Inferior parietal cortex (tissue), 1 donor: ENCODE measurements at regions not wholly inside any gene's neighbourhood (a gene's known extent, or its start where the extent isn't known, plus 50 kb on each side); places are given as distances from the start of the nearest gene placed in this dataset.

Experiments
- DNase-seq: peaks from one replicate; pipeline ENCODE4 v3.0.0-alpha.2; 2016; ENCODE audit errors: extremely low spot score

DNA sequence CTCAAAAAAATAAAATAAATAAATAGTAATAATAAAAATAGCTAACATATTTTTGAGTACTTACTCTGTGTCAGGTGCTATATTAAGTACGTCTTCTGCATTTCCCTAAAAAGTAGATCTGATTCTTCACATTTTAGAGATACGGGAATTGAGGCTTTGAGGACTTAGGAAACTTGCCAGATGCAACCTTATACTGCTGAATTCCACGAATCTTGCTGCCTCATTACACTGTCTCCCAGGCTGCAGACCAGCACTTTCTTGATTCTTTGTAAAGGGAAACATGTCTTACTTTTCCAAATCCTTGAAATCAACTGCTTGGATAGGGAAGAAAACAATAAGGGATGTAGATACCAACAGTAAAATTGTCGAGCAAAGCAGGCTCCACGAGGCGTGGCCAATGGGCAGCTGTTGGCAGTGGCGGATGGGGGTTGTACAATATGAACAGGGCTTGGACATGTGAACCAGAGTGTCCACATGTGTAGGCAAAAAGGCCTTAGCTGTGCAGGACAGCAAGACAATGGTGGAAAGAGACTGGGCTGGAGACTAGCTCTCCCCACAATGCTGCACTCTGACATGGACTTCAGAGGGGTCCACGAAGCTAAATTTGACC is 124.3 kb upstream of the RAI14 start:
- no peak for DNase-seq

DNA sequence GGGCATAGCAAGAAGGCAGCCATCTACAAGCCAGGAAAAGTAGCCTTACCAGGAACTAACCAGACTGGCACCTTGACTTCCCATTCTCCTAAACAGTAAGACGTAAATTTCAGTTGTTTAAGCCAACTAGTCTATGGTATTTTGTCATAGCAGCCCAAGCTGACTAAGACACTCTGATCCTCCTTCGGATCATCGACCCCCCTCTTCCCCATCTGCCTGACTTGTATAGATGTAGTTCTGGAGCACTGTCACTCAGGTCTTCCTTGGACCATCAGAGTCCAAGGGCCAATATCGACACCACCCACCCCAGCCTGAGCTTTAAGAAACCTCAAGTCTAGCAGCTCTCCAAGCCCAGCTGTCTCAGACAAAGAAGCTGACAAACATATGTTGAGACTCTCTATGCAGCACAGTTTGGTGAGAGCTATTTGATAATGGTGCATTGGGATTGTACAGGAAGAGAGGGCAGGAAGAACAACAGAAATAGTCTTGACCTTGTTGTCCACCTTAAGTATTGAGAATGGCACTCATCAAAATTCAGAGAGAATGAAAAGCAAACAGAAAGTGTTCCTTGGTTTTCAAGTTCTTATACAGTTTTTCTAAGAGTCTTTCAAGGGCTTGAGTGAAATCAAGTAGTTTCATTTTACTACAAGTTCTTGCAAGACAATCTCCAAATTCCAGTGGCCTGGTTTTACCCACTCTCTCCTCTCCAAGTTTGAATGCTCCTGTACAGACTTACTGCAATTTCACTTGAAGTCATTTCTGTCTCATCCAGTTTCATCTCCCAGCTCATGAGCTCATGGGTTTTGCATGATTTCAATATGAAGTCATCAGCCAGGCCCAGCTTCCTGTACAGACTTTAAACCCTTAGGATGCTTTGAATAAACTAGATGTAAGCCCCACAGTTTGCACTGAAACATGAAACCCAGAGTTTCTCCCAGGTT is 122.3 kb upstream of the RAI14 start:
- DNase-seq: no peak

DNA sequence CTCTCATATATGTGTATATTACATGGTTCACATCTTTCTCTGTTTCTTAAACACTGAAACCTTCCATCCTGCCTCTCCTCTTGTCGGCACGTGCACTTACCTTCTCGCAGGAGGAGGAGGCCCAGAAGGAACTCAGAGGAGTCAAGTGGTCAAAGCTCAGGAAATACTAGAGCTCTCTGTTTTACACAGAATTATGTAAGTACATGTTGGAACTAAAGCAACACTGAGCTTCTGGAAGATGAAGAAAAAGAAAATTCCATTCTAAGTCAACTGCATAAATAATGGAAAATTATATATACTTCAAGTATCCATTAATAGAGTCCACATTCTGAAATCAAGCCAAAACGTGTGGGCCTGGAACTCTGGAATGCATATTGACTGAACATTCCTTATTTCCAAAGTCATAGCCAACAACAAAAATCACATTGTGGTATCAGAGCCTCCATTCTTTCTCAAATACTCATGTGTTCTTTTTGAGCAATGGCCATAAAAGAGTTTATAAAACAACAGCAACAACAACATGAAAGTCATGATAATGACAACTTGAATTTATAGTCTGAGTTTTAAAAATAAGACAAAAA is 121.5 kb upstream of the RAI14 start:
- DNase-seq: no peak

DNA sequence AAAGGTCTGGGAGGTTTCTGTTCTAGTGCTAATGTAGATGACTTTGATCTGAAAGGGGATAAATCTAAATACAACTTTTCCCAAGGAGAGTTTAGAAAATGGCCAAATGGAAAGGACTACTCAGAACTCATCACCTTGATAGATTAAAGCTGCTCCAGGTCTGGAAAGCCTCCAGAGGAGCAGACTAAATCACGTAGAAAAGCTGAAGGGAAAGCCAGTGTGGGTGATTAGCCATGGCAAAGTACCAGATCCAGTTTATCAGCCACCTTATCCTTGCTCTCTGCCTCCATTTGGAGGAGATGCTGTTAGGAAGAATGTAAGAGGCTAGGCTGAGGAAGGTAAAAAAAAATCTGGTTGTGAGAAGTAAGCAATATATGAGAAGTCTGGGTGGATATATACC is 120.7 kb upstream of the RAI14 start:
- DNase-seq: no peak

DNA sequence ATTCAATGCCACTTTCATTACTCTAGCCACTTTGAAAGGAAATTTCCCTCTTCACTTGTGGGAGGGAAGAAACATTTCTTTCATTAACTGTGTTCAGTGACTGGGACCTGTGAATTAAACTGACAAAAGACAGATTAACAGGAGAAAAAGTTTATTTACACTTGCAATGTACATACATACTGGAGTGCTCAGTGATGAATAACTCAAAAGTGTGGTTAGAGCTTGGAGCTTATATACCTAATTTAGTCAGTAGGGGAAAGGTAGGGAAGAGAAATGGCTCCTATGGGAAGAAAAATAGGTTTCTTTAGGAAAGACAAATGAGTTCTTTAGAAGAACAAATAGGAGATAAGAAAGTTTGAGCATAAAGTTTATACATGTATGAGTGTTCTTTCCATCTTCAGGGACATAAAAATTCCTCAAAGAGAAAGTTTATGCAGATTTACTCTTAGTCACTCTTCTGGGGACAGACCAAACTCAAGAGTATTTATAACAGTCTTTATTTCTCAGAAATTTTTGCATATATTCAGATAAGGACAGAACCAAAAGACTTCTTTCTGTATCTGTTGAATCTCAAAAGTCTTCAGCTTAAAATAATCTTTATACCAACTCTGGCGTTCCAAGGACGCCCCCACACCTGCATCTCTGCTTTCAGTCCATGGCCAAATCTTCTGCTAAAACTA is 120.0 kb upstream of the RAI14 start:
- no peak for DNase-seq

DNA sequence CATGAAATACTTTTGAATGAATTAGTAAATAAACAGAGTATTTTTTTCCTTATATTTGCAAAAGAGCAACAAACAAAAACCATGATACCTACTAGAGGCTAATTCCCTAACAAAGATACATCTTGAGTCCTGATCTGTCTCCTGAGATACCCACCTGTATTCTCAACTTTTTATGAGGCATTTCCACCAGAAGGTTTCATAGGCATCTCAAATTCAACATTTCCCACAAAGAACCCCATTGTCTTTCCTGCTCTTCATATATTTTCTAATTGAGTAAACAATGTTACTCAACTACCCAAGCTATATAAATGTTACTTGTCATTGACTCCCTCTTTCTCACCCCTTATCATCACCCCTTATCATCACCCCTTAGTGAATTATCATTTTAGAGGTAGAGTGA is 119.4 kb upstream of the RAI14 start:
- DNase-seq: no peak

DNA sequence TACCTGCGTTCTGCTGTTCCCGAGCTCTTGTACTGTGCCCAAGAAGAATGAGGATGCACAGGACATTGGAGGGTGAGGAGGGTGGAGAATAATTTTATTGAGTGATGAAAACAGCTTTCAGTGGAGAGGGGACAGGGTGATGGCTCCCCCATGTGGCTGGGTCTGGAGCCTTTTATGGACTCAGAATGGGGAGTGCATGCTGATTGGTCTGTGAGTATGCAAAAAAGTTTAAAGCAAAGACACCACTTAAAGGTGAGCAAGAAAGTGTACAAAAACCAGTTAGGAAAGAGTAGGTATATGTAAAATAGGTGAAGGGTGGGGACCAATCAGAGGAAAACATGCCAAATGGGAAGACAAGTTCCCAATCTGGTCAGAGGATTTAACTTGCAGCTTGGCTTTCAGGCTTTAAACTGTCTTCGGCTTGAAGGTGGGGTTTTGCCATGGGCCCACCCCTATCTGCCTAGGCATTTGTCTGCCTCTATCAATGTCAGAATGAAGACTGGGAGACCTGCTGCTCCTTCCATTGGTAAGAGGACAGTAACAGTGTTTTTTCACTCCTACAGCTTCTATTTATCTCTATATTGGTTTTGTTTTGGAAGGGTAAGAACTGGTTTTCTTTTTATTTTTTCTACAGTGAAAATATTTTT is 118.0 kb upstream of the RAI14 start:
- DNase-seq: peak; percentile 8

DNA sequence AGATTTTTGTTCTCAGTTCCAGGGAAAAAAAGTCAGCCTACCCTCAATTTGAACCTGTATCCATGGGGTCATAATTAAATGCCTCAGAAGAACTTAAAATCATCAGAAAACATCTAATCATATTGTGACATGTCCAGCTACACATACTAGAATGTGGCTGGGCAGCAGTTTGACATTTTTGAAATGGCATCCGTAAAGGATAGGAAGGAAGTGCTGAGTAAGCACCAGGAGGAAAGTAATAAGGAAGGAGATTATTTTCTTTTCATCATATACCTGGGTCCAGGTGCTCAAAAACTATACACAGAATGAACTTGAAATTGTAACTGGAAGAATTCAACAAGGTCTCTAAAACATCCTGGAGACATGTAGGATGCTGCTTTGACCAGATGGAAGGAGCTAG is 116.9 kb upstream of the RAI14 start:
- no peak for DNase-seq

DNA sequence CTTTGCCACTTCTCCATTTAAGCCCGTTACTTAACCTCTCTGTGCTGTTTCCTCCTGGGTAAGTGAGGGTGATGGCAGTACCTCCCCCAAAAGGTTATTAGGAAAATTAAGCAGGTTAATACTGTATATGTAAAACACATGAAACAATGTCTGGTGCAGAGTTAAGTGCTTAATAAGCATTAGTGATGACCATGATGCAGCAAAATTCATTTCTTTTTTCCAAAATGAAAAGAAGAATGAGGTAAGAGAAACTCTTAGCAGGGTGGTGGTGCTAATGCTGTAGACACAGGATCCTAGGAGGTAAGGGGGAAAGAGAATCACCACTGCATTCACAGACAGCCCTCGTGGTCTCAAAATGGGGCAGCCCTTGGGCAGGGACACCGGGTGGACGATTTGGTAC is 115.1 kb upstream of the RAI14 start:
- DNase-seq: no peak

DNA sequence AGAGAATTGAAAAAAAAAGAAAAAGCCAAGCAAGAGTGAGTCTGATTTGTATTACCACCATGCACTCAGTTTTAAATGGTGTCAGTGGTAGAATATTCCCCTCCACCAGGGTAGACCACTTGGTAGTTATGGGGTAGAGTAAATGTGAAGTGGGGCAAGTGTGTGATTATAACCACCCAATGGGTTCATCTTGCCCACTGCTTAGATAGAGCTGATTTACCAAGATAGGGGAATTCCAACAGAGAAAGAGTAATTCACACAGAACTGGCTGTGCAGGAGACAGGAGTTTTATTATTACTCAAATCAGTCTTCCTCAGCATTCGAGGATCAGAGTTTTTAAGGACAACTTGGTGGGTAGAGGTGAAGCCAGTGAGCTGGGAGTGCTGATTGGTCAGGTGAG is 113.3 kb upstream of the RAI14 start:
- DNase-seq: no peak

DNA sequence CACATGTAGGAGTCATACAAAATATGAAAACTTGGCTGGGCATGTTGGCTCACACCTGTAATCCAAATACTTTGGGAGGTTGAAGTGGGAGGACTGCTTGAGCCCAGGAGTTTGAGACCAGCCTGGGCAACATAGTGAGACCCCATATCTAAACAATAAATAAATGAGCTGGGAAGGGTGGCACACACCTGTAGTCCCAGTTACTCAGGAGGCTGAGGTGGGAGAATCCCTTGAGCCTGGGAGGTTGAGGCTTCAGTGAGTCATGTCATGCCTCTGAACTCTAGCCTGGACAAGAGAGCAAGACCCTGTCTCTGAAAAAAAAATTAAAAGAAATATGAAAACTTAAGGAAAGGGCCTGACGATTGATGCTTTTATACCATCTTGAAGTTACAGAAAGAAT is 112.4 kb upstream of the RAI14 start:
- no peak for DNase-seq

DNA sequence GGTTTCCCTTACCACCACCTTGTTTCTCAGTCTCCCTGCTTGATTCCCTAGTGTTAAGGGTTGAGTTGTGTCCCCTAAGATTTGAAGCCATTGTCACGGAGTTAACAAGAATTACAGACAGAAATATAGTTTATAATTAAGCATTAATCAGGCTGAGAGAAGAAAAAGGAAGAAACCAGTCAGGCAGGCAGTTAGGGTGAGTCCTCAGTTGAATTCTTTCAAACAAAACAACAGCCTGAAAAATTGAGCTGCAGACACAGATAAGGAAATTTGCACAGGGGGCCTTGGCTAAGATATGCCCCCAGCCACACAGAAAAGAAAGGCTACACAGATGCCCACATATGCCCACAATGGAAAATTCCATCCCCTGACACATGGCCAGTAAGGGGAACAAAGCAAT is 111.7 kb upstream of the RAI14 start:
- DNase-seq: no peak

DNA sequence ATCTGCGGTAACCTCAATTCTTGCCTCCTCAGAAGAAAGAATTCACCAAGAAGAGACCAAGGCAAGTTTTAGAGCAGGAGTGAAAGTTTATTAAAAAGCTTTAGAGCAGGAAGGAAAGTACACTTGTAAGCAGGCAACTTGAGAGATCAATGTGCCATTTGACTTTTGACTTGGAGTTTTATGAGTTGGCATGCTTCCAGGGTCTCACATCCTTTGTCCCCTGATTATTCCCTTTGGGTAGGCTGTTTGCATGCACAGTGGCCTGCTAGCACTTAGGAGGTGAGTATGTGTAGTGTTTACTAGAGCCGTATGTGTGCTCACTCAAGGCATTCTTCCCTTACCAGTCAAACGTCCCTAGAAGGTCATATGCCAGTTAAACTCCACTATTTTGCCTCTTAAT is 111.0 kb upstream of the RAI14 start:
- DNase-seq: no peak

DNA sequence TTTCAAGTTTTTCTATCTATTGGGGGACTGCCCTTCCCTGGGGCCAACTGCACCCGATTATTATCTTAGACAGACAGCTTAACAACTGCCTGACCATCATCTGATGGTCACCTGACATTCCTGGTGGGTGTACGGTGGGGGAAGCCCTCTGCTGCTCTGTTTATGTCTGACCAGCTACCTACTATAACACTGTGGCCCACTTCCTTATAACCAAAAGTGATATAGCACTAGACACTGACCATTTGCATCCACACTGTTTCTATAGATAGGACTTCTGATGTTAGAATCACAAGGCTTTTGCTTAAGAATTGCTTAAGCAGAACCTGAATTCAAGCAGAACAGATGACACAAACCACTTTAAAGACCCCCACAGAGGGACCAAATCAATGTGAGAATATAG is 110.5 kb upstream of the RAI14 start:
- DNase-seq: no peak

DNA sequence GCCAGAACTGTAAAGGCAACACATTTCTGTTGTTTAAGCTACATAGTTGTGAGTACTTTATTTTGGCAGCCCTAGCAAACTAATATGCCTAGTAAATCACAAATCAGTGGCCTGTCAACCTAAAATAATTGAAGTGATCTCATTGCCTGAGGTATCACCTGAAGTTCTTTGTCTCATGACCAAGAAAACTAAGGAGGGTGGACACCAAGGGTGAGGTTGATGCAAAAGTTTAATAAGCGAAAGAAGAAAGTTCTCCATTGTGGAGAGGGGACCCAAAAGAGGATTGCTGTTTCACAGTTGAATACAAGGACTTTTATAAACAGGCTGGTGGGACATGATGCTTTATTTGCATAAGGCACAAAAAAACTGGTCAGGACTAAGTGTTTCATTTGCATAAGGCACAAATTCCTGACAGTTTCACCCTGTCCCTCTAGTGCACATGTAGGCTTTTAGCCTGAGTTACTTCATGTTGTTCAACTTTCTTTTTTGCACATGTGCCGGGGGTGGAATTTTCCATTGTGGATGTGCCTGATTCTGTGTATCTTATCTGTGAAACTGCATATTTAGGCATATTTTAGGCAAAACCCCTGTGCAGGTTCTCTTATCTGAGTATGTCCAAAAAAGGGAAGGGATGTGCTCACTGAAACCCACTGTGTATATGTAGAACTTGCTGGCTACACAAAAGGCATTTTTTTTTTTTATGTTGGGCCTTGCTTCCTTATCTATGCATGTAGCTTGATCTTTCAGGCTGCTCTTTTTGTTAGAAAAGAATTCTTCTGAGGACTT is 108.6 kb upstream of the RAI14 start:
- DNase-seq: no peak

DNA sequence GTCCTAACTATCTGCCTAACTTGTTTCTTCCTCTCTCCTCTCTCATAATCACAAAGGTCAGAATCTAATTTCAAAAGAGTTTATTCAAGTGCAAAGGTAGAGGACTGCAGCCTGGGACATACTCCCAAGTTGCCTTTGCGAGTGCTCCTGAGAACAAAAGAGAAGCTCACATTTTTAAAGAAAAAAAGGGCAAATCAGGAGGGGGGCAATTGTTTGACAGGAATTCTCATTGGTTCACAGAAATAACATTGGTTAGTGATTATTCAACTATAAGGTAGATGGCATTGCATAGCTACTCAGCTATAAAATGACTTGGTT is 108.1 kb upstream of the RAI14 start:
- no peak for DNase-seq

DNA sequence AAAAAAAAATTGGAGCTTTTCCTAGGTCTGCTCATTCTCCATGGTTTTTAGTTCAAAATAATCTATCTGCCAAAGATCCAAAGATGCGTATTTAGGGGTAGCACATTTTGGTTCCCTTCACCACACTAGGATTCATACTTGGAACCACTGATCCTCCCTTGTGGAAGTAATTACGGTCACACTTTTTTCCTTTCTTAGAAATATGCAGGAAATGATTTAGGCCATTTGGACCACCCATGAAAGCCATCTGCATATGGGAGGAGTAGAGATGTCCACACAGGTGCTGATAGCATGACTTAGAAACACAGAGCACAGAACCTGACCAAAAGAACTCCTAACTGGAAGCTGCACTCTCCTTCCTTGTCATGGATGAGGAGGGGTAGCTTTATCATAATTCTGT is 105.9 kb upstream of the RAI14 start:
- DNase-seq: no peak

DNA sequence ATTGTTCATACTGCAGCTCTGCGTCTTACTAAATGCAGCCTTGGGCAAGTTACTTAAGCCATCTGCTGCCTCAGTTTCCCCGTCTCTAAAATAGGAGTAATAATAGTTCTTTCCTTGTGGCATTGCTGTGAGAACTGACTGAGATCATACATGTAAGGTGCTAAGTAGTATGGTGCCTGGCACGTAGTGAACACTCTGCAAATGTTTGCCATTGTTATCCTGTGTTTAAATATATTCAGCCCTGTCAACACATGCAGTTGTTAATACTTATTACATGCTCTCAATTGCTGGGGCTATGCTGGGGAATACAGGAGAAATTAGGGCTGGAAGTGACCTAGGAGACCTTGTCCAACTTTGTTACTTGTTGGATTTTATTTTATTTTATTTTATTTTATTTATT is 105.2 kb upstream of the RAI14 start:
- no peak for DNase-seq

DNA sequence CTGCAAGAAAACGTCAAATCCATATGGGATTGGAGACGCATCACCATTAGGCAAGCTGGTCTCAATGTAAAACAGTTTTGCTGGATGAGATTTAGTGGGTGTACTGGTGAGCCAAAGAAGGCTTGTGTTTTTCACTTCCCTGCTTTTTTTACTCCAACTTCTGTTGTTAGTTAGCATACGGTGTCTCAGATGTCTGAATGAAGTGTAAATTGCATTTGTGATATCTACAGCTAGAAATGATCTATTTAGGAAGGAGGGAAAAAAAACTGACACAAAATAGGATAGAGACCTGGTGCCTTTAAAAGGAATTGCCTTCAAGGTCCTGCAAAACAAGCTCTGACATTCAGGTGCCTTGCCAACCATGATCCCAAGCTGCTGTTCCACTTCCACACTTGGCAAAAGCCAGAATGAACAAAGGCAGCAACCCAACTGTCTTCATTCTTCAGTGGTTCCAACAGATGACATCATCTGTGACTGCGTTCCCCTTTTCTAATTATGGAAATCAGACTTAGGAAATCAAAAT is 104.2 kb upstream of the RAI14 start:
- DNase-seq: peak; percentile 43

DNA sequence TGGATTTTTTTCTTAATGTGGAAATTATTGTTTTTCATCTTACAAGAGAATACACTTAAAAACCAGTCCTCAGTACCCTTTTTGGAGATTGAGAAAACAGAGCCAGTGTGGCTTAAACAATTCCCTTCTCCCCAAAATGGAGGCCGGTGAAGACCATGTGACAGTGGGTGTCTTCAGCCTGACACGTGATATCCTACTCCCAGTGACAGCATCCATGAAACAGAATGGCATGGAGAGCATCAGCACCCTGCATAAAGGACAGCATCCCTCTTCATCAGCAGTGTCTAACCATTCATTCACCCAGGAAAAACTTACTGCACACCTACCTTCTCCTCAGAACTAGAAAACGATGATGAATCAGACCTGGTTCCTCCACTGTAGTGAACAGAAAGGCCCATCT is 103.4 kb upstream of the RAI14 start:
- peak; percentile 42 for DNase-seq

DNA sequence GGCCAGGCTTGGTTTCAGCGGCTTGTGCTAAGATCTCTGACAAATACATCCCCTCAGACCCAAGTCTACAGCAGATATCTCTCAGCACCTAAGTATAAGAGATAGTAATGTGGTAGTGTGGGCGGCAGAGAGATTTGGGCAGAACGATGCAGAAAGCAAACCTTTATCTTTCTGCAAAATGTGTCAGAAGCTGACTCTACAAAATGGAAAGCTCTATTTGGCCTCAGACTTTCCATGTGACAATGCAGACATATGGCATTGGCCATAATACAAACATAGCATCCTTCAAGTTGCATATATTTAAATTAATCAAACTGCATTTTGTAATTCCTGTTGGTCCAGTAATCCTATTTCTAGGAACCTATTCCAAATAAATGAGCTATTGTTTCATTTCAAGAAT is 102.5 kb upstream of the RAI14 start:
- DNase-seq: peak; percentile 50
